ENCODE measurements at regions not wholly inside any gene's neighbourhood (a gene's known extent, or its start where the extent isn't known, plus 50 kb on each side); places are given as distances from the start of the nearest gene placed in this dataset.
"Not testable (repeated sequence)": the region's sequence is repeated elsewhere in the genome, so short reads cannot be mapped to it uniquely, and the experiment has no call there.

DNA sequence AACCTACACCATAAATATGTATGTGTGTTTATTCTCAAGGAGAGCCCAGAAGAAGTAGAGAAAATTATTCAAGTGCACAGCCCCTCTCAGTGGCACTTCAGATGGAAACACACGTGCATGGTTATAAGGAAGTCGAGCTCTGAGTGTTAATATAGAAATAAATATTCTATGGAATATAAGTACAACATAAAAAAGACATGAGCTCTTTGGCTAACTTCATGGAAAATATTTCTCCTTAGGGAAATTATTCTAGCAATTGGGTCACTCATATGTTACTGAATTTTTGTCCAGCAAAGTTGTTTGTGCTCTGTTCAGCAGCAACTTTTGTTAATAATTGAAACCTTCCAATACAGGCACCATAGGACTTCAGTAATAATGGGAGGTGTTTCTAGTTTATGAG lies 939.0 kb downstream of the LRFN5 start:
- DNase-seq, result no peak

DNA sequence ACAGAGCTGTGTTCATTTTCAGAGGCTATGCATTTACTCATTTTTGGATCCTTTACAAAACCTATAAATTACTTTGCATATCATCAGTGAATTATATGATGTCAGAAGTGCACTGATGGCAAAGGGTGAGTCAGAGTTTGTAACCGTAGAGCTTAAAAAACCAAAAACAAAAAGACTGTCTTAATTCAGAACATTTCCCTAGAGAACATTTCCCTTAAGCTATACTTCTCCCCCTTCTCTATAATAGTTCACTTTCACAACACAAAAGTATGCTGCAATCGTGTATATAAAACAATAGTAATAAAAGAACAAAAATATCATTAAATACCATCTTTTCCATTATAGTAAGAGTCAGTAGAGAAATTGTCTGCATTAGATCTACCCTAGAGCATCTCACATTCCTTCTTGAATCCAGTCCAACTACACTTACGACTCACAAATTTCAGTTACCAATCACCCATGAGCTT lies 934.9 kb downstream of the LRFN5 start:
- DNase-seq, result no peak

DNA sequence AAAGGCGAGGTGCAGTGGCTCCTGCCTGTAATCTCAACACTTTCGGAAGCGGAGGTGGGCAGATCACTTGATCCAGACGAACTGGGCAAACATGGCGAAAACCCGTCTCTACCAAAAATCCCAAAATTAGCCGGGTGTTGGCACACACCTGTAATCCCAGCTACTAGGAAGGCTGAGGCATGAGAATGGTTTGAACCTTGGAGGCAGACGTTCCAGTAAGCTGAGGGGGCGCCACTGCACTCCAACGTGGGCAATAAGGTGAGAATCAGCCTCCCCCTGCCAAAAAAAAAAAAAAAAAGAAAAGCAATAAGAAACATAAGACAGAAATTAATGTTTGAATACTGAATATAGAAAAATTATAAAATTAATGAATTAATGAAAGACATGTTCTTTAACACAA lies 928.7 kb downstream of the LRFN5 start:
- DNase-seq, result no peak

DNA sequence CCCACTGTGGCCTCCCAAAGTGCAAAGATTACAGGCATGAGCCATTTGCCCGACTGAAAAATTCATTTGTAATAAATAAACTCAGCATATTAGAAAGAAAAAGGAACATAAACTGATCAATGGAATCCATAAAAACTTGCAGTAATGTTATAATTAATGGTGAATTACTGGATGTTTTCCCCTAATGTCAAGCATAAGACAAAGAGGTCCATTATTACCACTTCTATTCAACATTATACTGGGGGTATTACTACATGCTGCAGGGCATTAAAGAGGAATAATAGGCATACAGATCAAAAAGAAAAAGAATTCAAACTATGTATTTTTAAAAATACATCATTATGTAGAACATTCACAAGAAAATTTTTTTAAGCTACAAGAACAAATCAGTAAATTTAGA lies 926.8 kb downstream of the LRFN5 start:
- DNase-seq, result no peak

DNA sequence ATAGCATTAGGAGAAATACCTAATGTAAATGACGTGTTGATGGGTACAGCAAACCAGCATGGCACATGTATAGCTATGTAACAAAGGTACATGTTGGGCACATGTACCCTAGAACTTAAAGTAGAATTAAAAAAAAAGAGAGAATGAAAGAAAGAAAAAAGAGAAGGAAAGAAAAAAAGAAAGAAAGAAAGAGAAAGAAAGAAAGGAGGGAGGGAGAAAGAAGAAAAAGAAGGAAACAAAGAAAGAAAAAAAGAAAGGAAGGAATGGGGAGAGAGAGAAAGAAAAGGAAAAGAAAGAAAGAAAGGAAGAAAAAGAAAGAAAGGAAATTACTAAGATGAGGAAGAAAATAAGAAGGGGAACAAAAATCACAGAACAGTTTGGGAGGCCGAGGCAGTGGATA lies 925.5 kb downstream of the LRFN5 start:
- DNase-seq, result no peak

DNA sequence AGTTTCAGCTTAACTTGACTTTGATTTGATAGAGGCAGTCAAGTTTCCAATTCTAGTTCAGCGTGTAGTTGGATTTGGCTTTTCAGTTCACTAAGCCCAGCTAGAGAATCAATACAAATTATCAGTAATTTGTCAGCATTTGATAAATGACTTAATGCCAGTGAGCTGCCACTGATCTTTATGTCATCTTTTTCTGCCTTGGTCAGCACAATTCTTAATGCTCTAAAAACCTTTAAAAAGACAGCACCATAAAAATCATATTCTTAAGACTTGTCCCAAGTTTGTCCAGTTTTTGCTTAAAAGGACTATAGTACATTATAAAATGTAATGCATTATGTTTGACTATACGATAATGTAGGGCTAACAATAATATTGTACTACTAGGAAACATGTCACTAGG lies 920.5 kb downstream of the LRFN5 start:
- no peak for DNase-seq

DNA sequence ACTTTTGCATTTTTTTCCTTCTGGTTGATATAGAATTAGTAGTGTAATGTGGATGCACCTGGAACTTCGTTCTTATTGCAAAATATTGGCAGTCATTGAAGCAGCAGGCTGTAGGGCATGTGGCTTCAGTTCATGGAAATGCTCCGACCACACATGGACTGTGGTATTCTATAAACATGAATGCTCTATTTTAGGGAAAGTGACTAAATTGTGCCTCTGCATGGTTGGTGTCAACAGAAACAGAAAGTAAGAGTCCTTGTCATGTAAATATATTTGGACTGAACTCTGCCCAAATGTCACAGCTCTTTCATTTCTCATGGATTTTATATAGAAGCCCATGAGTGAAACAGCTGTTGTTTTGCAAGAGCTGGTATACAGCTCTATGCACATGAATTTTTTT lies 917.0 kb downstream of the LRFN5 start:
- DNase-seq, result no peak

DNA sequence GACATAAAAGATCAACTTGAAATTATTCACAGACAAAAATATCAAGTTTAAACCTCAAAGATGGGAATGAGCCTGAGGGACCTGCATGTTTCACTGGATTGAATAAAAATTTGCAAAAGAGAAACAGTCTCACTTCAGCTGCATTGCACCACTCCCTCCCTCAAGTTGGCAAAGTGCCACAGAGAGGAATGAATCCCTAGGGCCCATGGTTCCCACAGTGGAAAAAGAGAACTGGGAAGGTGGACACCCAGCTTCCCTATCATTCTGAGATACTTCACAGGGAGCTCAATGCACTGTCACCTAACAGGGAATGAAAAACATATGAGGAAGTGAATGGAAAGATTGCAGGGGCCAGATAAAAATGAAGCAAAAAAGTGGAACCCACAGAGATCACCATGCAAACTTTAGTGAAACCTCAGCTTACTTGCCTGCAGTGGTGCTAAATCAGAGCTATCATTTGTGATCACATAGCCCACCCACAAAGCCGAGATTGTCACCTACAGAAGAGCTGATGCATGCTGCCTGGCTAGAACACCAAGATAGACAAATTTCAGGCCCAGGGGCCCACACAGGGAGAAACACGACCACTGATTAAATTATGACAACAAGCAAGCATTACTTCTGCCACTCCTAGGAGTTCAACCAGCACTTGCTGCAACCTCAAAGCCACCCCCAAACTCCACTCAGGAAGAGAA lies 911.3 kb downstream of the LRFN5 start:
- no peak for DNase-seq

DNA sequence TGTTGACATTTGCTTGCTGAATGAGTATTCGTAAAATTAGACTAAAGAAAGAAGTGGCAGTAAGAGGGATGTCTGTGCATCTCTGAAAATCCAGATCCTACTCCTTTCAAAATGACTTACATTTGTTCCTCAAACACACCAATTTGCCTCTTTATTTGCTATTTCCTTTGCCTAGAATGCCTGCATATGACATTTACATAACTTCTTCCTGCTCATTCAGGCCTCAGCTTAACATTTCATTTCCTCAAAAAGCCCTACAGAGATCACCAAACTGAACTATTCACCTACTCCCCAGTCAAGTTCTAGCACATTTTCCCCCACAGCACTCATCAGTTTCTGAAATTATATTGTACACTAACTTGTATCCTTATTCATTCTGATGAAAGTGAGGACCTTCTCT lies 907.2 kb downstream of the LRFN5 start:
- DNase-seq, result no peak

DNA sequence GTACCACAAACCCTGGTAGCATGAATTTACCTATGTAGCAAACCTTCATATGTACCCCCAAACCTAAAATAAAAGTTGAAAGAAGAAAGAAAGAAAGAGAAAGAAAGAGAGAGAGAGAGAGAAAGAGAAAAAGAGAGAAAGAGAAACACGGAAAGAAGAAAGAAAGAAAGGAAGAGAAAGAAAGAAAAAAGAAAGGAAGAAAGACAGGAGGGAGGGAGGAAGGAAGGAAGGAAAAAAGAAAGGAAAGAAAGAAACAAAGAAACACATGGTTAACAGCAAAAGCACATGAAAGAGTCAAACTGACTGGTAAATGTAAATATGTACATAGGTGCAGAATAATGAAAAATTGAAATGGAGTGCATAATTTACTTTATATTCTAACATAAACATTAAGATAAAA lies 903.4 kb downstream of the LRFN5 start:
- no peak for DNase-seq

DNA sequence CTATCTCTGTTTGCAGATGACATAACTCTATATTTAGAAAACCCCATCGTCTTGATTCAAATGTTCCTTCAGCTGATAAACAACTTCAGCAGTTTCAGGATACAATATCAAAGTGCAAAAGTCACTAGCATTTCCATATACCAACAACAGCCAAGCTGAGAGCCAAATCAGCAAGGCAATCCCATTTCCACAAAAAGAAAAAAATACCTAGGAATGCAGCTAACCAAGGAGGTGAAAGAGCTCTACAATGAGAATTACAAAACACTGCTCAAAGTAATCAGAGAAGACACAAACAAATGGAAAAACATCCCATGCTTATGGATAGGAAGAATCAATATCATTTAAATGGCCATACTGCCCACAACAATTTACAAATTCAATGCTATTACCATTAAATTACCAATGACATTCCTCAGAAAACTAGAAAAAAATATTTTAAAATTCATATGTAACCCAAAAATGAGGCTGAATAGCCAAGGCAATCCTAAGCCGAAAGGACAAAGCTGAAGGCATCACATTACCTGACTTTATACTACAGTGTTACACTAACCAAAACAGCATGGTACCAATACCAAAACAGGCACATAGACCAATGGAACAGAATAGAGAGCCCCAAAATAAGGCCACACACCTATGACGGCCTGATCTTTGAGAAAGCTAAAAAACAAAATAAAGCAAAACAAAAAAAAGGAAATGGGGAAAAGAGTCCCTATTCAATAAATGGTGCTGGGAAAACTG lies 901.7 kb downstream of the LRFN5 start:
- DNase-seq, result no peak

DNA sequence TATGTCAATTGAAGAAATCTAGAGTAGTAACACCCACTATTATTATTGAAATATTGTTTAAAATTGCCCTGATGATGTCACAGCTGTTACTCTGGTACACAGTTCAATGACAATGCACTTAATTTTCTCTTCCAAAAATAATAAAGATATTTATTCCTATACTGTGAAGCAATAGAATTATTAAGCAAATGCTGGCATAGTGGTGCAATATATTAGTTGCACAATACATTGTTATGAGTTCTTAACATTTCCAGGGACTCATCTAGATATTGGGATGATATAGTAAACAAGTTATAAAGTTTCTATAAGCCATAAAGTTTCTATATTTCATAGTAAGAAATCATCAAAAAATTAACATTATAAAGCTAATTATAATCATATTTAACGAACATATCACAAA lies 897.8 kb downstream of the LRFN5 start:
- no peak for DNase-seq

DNA sequence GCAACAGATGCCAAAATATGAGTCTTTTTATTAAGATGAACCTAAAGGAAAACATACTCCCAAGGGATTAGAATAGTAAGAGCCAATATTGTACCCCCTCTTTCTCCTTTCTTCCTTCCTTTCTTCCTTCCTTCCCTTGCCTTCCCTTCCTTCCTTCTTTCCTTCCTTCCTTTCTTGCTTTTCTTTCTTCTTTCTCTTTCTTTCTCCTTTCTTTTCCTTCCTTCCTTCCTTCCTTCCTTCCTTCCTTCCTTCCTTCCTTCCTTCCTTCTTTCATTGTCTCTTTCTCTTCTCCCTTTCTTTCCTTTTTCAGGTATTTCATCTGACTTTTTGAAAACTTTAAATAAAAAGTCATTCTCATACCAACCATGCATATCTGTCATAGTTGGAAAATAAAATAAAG lies 892.5 kb downstream of the LRFN5 start:
- no peak for DNase-seq

DNA sequence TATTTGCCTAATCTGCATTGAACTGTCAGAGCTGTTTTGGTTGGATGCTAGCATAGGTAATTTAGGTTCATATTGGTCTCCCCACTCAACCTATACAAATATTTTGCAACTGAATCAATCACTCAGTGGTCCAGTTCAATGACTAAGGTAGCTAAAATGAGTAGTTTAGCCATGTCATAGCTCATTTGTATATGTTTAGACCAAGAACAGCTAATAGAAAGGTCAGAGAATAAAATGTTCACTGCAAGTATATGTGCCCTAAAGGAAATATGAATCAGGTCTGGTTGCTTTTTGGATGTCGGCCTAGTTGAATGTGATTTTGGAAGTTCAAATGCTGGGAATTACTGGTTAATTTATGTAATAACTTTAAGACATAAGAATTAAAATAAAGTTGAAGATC lies 883.9 kb downstream of the LRFN5 start:
- no peak for DNase-seq

DNA sequence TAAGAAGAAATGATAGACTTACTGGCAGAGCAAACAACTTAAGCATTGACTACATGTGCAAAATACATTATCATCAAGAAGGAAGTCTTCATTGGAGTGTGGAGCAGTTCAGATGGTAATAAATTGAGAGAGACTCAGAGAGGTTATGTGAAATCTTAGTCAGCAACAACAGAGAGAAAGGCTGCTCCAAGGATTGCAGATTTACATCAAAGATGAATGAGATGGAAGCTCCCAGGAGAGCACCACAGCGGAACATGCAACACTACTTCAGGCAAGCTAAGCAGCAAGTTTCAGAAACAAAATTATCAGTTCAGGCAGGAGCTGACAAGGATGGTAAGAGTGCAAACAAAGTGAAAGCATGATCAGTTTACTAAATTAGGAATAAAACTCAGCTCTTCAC lies 882.3 kb downstream of the LRFN5 start:
- no peak for DNase-seq

DNA sequence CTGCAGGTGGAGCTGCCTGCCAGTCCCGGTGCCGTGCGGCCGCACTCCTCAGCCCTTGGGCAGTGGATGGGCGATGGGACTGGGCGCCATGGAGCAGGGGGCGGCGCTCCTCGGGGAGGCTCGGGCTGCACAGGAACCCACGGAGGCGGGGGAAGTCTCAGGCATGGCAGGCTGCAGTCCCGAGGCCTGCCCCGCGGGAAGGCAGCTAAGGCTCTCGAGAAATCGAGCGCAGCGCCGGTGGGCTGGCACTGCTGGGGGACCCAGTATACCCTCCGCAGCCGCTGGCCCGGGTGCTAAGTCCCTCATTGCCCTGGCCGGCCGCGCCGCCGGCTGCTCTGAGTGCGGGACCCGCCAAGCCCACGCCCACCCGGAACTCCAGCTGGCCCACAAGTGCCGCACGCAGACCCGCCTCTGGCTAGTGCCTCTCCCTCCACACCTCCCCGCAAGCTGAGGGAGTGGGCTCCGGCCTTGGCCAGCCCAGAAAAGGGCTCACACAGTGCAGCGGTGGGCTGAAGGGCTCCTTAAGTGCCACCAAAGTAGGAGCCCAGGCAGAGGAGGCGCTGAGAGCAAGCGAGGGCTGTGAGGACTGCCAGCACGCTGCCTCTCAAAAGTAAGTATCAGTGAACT lies 875.8 kb downstream of the LRFN5 start:
- not testable (repeated sequence) for DNase-seq

DNA sequence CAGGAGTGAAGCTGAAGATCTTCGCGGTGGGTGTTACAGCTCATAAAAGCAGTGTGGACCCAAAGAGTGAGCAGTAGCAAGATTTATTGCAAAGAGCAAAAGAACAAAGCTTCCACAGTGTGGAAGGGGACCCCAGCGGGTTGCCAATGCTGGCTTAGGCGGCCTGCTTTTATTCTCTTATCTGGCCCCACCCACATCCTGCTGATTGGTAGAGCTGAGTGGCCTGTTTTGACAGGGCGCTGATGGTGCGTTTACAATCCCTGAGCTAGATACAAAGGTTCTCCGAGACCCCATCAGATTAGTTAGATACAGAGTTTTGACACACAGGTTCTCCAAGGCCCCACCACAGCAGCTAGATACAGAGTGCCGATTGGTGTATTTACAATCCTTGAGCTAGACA lies 875.0 kb downstream of the LRFN5 start:
- DNase-seq, result not testable (repeated sequence)

DNA sequence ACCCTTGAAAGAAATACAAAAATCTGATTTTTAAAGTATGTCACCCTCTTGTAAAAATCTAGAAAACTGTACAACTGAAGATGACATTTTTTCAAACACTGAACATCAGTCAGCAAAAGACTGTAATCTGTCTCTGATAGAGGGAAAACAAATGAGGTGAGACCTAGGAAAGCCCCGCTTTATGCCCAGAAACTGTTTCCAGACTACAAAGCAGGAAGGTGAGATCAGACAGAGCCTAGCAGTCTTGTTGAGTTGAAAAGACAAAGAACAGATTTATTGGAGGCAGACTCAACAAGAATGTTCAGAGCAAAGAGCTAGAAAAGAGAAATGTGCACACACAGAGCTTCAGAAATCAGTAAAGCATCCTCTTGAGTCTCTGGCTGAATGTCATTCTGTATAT lies 873.6 kb downstream of the LRFN5 start:
- DNase-seq, result no peak

DNA sequence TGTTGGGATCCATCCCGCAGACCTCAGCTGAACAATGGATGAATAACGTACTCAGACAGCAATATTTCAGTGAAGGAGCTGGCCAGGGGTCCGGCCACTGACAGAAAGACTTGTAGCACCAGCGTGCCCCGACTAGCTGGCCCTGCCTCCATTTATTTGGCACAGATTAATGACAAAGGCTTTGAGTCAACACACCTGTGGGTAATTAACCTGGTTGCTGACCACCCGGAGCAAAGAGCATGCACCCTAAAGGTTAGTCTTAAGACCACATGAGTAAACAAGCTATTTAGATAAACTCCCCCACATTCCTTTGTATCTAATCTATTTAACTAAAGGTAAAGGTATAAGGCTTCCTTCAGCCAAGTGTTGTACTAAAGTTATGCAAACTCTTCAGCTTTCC lies 868.6 kb downstream of the LRFN5 start:
- DNase-seq, result no peak

DNA sequence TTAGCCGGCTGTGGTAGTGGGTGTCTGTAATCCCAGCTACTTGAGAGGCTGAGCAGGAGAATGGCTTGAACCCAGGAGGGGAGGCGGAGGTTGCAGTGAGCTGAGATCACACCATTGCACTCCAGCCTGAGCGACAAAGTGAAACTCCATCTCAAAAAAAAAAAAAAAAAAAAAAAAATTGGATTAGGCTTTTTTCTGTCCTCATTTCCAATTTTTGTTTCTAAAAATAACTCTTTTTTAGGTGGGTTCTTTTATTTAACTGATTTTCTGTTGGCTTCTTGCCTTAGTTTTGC lies 863.7 kb downstream of the LRFN5 start:
- no peak for DNase-seq

DNA sequence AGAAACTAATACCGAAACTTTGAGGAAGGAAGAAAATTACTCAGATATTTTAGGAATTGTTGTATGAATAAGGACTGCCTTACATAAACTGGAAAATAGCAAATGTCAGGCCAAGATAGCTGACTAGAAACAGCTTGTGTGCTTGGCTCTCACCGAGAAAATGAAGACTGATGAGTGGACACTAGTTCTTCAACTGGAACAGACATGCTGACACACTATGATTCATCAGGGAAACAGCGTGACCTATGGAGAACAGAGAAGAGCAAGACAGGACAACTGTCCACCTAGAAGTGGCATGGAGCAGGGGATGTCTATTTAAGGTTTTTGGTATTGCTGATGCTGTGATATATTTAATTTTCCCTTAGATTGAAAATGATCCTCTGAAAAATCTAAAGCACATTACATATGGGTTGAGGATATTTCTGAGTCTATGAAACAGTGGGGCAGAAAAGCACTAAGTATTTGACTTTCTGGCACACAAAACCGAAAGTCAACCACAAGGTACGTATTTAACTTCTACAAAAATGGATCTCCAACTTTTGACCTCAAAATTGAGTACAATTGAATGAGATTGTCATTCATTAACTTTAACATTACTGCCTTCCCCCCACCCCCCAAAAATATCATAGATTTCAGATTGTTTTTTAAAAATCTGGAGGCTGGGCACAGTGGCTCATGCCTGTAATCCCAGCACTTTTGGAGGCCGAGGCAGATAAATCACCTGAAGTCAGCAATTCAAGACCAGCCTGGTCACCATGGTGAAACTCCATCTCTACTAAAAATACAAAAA lies 863.2 kb downstream of the LRFN5 start:
- DNase-seq, result no peak

DNA sequence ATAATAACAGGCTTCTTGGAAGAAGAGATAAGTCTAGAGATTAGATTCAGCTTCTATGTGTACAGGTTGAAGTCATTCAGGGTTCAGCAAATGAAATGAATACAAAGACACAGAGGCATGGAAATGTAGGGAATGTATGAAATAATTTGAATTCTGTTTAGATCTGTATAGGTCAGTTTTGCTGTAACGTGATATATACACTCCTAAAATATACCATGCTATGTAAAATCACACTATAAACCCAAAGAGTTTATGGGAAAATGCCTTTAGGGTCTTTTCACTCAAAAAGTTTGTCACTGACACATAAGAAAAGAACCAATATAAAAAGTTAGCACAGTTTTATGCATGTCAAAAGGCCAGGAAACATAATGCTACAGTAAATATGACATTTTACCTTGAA lies 854.0 kb downstream of the LRFN5 start:
- DNase-seq, result no peak

DNA sequence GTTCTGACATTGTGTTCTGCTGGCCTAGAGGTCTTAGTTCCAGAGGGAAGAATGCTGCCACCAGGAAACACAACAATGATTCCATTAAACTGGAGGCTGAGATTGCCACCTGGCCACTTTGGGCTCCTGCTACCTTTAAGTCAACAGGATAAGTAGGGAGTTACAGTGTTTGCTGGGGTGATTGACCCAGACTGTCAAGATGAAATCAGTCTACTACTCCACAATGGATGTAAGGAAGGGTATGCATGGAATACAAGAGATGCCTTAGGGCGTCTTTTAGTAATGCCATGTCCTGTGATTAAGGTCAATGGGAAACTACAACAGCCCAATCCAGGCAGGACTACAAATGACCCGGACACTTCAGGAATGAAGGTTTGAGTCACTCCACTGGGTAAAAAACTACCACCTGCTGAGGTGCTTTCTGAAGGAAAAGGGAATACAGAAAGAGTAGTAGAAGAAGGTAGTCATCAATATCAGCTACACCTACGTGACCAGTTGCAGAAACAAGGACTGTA lies 852.6 kb downstream of the LRFN5 start:
- no peak for DNase-seq

DNA sequence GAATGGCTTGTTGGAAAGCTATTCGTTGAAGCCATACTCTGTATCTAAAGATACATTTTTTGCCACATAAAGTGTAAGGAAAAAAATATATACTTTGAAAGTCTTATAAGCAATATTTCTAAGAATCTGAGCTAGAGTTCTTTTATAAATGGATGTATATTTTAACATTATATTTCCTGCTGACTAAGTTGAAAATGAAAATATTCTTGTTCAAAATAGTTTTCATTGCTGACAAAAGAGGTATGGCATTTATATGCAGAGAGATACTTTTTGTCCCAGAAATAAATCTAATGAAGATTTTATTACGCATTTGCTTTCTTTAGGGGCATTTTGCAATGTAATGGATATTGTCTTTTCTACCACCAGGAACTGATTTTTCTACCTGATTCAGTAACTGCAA lies 834.9 kb downstream of the LRFN5 start:
- DNase-seq, result no peak
